ENCODE measurements at regions not wholly inside any gene's neighbourhood (a gene's known extent, or its start where the extent isn't known, plus 50 kb on each side); places are given as distances from the start of the nearest gene placed in this dataset.

DNA sequence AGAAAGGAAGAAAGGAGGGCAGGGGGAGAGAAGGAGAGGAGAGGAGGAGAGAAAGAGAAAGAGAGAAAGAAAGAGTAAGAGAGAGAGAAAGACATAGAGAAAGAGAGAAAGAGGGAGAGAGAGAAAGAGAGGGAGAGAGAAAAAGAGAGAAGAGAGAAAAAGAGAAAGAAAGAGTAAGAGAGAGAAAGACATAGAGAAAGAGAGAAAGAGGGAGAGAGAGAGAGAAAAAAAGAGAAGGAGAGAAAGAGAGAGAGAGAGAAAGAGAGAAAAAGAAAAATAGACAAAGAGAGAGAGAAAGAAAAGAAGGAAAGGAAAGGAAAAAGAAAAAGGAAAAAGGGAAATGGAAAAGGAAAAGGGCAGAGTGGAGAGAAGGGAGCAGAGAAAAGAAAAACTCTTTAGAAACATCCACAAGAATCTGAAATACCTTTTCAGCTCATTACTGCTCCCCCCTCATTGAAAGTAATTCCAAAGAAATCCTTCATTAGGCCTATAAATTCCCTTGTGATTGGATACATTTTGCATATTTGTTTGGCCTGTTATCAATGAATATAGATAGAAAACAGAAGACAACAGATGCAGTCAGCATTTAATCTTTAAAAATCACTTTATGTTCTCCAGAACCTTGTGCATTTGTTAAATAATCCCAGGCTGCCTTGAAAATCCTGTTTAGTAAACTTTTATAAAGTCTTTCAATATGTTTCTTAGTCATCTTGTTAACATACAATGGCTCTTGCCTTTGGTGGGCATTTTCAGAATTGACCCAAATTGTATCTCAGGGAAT is 411.5 kb downstream of the NFIB start:
- Histone ChIP-seq H3K4me1 (ENCODE audit: control insufficient read depth in 2 of 2, insufficient read depth in 2 of 2, low read length in 2 of 2) (no peaks in the 10 kb centered on the region), H3K36me3 (ENCODE audit: control insufficient read depth in 2 of 2, insufficient read depth in 2 of 2, low read length in 2 of 2) (no peaks in the 10 kb centered on the region), H3K27ac (ENCODE audit: low read depth in 2 of 2, low read length in 2 of 2) (no peak overlapping the region), H3K27me3 (ENCODE audit: control insufficient read depth in 2 of 2, insufficient read depth in 2 of 2, low read length in 2 of 2) (no peaks in the 10 kb centered on the region), H3K9ac (ENCODE audit: low read depth in 1 of 2, low read length in 2 of 2) (no peak overlapping the region), H3K9me3 (ENCODE audit: control insufficient read depth in 2 of 2, low read length in 2 of 2) (no peaks in the 10 kb centered on the region), H3K4me3 (ENCODE audit: low read length in 2 of 2) (no peak overlapping the region)

DNA sequence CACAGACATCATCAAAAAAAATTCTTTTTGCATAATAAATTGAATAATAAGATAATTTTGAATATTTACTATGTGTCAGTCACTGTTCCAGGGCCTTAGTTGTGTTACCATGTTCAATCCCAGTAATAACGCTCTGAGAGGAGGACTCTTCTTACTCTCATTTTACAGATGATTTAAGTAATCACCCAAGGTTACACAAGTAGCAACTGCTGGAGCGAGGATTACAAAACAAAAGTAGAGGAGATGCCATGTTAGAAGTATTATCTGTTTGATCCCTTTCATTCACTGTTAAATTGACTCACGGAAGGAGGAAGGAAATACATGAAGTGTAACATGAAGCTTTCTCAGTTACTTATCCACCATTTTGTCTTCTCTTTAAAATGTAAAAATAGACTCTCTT is 412.8 kb downstream of the NFIB start:
- Histone ChIP-seq H3K4me1 (ENCODE audit: control insufficient read depth in 2 of 2, insufficient read depth in 2 of 2, low read length in 2 of 2) (no peaks in the 10 kb centered on the region), H3K36me3 (ENCODE audit: control insufficient read depth in 2 of 2, insufficient read depth in 2 of 2, low read length in 2 of 2) (no peaks in the 10 kb centered on the region), H3K9ac (ENCODE audit: low read depth in 1 of 2, low read length in 2 of 2) (no peak overlapping the region), H3K27me3 (ENCODE audit: control insufficient read depth in 2 of 2, insufficient read depth in 2 of 2, low read length in 2 of 2) (no peaks in the 10 kb centered on the region), H3K9me3 (ENCODE audit: control insufficient read depth in 2 of 2, low read length in 2 of 2) (no peaks in the 10 kb centered on the region), H3K4me3 (ENCODE audit: low read length in 2 of 2) (no peak overlapping the region), H3K27ac (ENCODE audit: low read depth in 2 of 2, low read length in 2 of 2) (no peak overlapping the region)

DNA sequence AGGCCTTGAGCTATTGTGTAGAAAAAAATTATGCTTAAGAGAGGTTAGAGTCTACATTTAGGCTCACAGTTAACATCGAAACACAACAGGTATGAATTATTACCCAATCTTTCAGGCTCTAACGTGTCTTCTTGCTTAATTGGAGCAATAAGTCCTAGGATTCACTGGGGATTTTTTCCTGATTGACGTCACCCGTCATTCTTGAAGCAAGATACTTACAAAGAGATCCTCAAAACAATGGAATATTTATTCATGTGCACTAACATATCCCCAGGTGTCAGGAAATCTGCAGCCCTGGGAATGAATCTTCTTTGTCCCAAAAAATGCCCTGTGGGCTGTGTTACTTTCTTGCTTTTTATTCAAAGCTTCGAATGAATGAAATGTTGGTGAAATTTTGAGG is 413.5 kb downstream of the NFIB start:
- Histone ChIP-seq H3K27ac (ENCODE audit: low read depth in 2 of 2, low read length in 2 of 2) (no peak overlapping the region), H3K36me3 (ENCODE audit: control insufficient read depth in 2 of 2, insufficient read depth in 2 of 2, low read length in 2 of 2) (no peaks in the 10 kb centered on the region), H3K9ac (ENCODE audit: low read depth in 1 of 2, low read length in 2 of 2) (no peak overlapping the region), H3K27me3 (ENCODE audit: control insufficient read depth in 2 of 2, insufficient read depth in 2 of 2, low read length in 2 of 2) (no peaks in the 10 kb centered on the region), H3K4me1 (ENCODE audit: control insufficient read depth in 2 of 2, insufficient read depth in 2 of 2, low read length in 2 of 2) (no peaks in the 10 kb centered on the region), H3K4me3 (ENCODE audit: low read length in 2 of 2) (no peak overlapping the region), H3K9me3 (ENCODE audit: control insufficient read depth in 2 of 2, low read length in 2 of 2) (no peaks in the 10 kb centered on the region)

DNA sequence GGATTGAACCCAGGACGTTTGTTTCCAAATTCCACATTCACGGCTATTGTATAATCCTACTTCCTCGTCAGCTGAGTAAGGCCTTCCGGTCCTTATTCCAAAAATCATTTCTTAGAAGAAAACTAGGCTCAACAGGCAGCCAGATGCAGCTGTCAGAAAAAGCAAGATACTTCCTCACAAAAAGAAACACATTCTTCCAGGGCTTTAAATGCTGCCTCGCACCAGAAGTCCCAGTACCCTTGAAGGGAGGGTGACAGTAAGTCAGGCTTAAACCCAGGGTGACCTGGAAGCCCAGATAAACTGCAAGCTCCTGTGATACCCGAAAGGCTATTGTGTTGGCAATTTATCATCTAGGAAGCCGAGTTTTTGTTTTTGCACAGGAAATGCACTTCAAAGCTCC is 414.0 kb downstream of the NFIB start:
- no peaks in the 10 kb centered on the region for H3K4me1 ChIP-seq (ENCODE audit: control insufficient read depth in 2 of 2, insufficient read depth in 2 of 2, low read length in 2 of 2)
- H3K9me3 ChIP-seq (ENCODE audit: control insufficient read depth in 2 of 2, low read length in 2 of 2): no peaks in the 10 kb centered on the region
- no peak overlapping the region for H3K4me3 ChIP-seq (ENCODE audit: low read length in 2 of 2)
- H3K36me3 ChIP-seq (ENCODE audit: control insufficient read depth in 2 of 2, insufficient read depth in 2 of 2, low read length in 2 of 2): no peaks in the 10 kb centered on the region
- no peak overlapping the region for H3K9ac ChIP-seq (ENCODE audit: low read depth in 1 of 2, low read length in 2 of 2)
- H3K27me3 ChIP-seq (ENCODE audit: control insufficient read depth in 2 of 2, insufficient read depth in 2 of 2, low read length in 2 of 2): no peaks in the 10 kb centered on the region
- no peak overlapping the region for H3K27ac ChIP-seq (ENCODE audit: low read depth in 2 of 2, low read length in 2 of 2)

DNA sequence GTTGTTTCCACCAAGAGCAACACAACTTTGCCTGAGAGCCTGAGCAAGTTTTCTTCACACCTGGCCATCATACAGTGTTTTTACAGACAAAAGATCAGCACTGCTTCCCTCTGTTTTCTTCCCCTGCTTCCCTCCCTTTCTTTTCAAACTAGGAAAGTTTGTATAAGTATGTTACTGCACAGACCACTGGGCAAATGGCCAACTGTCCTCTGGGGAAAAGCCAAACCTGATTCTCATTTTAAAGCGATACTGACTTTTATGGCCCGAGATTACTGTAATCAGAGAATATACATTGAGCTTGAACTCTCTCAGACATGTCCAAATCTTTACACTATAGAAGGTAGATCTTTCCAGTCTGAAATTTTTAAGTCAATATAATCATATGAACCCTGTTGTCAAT is 415.0 kb downstream of the NFIB start:
- no peak overlapping the region for H3K4me3 ChIP-seq (ENCODE audit: low read length in 2 of 2)
- H3K27ac ChIP-seq (ENCODE audit: low read depth in 2 of 2, low read length in 2 of 2): no peak overlapping the region
- no peaks in the 10 kb centered on the region for H3K4me1 ChIP-seq (ENCODE audit: control insufficient read depth in 2 of 2, insufficient read depth in 2 of 2, low read length in 2 of 2)
- H3K9ac ChIP-seq (ENCODE audit: low read depth in 1 of 2, low read length in 2 of 2): no peak overlapping the region
- H3K9me3 ChIP-seq (ENCODE audit: control insufficient read depth in 2 of 2, low read length in 2 of 2): no peaks in the 10 kb centered on the region
- H3K36me3 ChIP-seq (ENCODE audit: control insufficient read depth in 2 of 2, insufficient read depth in 2 of 2, low read length in 2 of 2): no peaks in the 10 kb centered on the region
- H3K27me3 ChIP-seq (ENCODE audit: control insufficient read depth in 2 of 2, insufficient read depth in 2 of 2, low read length in 2 of 2): no peaks in the 10 kb centered on the region

DNA sequence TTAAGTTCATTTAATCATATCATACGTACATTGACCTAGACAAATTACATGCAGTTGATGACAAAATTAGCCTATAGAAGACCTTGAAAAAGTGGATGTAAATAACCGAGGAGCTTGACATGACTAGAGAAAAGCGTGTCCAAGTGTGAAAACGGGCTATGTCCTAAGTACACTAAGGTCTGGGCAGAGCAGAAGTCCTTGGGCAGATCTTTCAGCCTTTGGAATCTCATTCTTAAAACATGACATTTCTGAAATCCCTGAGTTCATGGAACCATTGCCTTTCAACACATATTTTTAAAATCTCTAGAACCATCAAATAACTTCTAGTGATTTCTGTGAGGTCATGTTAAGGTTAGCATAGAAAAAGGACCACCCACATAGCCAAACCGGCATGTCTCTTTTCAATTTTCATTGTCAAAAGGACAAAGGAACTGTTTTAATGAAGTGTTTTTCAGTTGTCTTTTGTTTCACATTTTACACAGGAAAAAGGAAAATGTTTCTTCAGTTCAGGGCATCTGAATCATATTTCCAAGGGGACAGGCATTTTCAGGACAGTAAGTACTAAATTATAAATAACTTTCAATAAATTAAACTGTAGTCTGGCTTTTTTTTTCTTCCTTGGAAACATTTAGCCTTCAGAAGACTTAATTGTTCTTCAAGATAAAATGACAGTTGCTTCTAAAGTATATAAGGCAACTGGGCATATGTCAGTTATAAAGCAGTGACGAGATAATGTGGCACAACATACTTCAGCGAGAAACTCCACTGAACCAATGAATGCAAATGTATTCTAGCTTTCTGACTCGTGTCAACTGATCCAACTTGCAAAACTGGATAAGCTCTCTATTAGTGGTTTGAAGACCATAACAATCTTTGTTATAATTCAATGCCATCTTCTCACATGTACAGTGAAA is 416.8 kb downstream of the NFIB start:
- Histone ChIP-seq H3K27me3 (ENCODE audit: control insufficient read depth in 2 of 2, insufficient read depth in 2 of 2, low read length in 2 of 2) (no peaks in the 10 kb centered on the region), H3K9ac (ENCODE audit: low read depth in 1 of 2, low read length in 2 of 2) (no peak overlapping the region), H3K4me3 (ENCODE audit: low read length in 2 of 2) (no peak overlapping the region), H3K9me3 (ENCODE audit: control insufficient read depth in 2 of 2, low read length in 2 of 2) (no peaks in the 10 kb centered on the region), H3K36me3 (ENCODE audit: control insufficient read depth in 2 of 2, insufficient read depth in 2 of 2, low read length in 2 of 2) (no peaks in the 10 kb centered on the region), H3K27ac (ENCODE audit: low read depth in 2 of 2, low read length in 2 of 2) (no peak overlapping the region), H3K4me1 (ENCODE audit: control insufficient read depth in 2 of 2, insufficient read depth in 2 of 2, low read length in 2 of 2) (no peaks in the 10 kb centered on the region)

DNA sequence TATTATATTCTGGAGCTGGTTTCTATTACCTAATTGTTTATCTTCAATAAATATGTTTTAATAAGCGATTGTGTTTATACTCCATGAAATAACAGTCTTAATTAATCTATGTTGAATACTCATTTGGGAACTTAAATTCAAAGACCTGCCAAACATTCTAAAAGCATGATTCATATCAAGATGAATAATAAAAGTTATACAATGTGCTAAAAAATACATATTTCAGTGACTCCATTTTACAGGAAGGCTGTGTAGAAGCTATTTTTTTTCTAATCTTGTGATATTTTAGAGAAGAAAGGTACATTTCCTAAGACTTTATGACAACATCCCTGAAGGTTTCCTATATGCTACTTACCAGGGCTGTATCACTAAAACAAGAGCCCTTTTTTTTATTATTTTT is 417.9 kb downstream of the NFIB start:
- Histone ChIP-seq H3K4me1 (ENCODE audit: control insufficient read depth in 2 of 2, insufficient read depth in 2 of 2, low read length in 2 of 2) (no peaks in the 10 kb centered on the region), H3K9me3 (ENCODE audit: control insufficient read depth in 2 of 2, low read length in 2 of 2) (no peaks in the 10 kb centered on the region), H3K27me3 (ENCODE audit: control insufficient read depth in 2 of 2, insufficient read depth in 2 of 2, low read length in 2 of 2) (no peaks in the 10 kb centered on the region), H3K27ac (ENCODE audit: low read depth in 2 of 2, low read length in 2 of 2) (no peak overlapping the region), H3K4me3 (ENCODE audit: low read length in 2 of 2) (no peak overlapping the region), H3K36me3 (ENCODE audit: control insufficient read depth in 2 of 2, insufficient read depth in 2 of 2, low read length in 2 of 2) (no peaks in the 10 kb centered on the region), H3K9ac (ENCODE audit: low read depth in 1 of 2, low read length in 2 of 2) (no peak overlapping the region)

DNA sequence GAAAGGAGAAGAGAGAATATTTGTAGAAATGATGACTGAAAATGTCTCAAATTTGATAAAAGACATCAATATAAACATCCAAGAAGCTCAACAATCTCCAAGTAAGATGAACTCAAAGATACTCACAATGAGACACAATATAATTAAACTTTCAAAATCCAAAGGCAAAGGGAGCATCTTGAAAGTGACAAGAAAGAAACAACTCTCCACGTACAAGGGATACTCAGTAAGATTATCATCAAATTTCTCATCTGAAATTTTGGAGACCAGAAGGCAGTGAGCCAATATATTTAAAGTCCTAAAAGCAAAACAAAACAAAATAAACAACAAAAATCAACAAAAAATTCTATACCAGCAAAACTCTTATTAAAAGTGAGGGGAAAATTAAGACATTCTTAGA is 428.7 kb downstream of the NFIB start:
- Histone ChIP-seq H3K9ac (ENCODE audit: low read depth in 1 of 2, low read length in 2 of 2) (no peak overlapping the region), H3K9me3 (ENCODE audit: control insufficient read depth in 2 of 2, low read length in 2 of 2) (no peaks in the 10 kb centered on the region), H3K36me3 (ENCODE audit: control insufficient read depth in 2 of 2, insufficient read depth in 2 of 2, low read length in 2 of 2) (no peaks in the 10 kb centered on the region), H3K27me3 (ENCODE audit: control insufficient read depth in 2 of 2, insufficient read depth in 2 of 2, low read length in 2 of 2) (no peaks in the 10 kb centered on the region), H3K4me3 (ENCODE audit: low read length in 2 of 2) (no peak overlapping the region), H3K4me1 (ENCODE audit: control insufficient read depth in 2 of 2, insufficient read depth in 2 of 2, low read length in 2 of 2) (no peaks in the 10 kb centered on the region), H3K27ac (ENCODE audit: low read depth in 2 of 2, low read length in 2 of 2) (no peak overlapping the region)

DNA sequence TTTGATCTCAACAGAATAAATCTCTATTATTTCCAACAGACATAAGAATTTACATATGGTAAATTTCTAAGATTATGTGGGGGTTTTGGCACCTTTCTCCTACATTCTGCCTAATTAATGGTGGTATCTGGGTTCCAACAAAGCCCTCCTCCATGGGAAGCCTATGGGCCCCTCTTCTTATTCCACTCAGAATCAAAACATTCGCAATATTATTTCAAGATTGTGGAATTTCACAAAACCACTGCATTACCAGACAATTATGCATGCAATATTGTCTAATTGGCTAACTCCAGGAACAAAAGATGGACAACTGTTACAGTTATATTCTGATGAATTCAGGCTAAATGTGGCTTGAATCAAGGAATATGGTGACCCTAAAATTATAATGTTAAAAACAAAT is 434.0 kb downstream of the NFIB start:
- Histone ChIP-seq H3K4me3 (ENCODE audit: low read length in 2 of 2) (no peak overlapping the region), H3K27ac (ENCODE audit: low read depth in 2 of 2, low read length in 2 of 2) (no peak overlapping the region), H3K27me3 (ENCODE audit: control insufficient read depth in 2 of 2, insufficient read depth in 2 of 2, low read length in 2 of 2) (no peaks in the 10 kb centered on the region), H3K9me3 (ENCODE audit: control insufficient read depth in 2 of 2, low read length in 2 of 2) (no peaks in the 10 kb centered on the region), H3K4me1 (ENCODE audit: control insufficient read depth in 2 of 2, insufficient read depth in 2 of 2, low read length in 2 of 2) (peaks cover 0 to 3% of the 10 kb centered on the region in 2 donors), H3K9ac (ENCODE audit: low read depth in 1 of 2, low read length in 2 of 2) (no peak overlapping the region), H3K36me3 (ENCODE audit: control insufficient read depth in 2 of 2, insufficient read depth in 2 of 2, low read length in 2 of 2) (no peaks in the 10 kb centered on the region)

DNA sequence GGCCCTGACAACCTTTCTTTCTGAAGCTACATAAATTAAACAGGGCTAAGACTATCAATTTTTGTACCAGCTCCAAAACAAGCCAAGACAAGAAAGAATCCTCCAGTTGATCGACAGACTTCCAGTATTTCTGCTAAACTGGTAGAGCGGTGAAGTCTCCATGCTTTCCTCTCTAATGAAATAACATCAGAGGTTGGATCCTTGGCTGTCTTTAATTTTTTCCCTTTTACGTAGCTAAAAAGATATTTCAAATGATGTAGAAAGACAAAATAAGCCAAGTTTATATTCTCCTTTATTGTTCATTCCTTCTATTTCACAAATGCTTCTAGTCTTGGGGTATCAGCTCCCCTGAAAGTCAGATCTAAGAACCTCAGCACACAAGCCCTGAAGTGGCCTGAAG is 434.9 kb downstream of the NFIB start:
- Histone ChIP-seq H3K9me3 (ENCODE audit: control insufficient read depth in 2 of 2, low read length in 2 of 2) (no peaks in the 10 kb centered on the region), H3K27me3 (ENCODE audit: control insufficient read depth in 2 of 2, insufficient read depth in 2 of 2, low read length in 2 of 2) (no peaks in the 10 kb centered on the region), H3K9ac (ENCODE audit: low read depth in 1 of 2, low read length in 2 of 2) (no peak overlapping the region), H3K36me3 (ENCODE audit: control insufficient read depth in 2 of 2, insufficient read depth in 2 of 2, low read length in 2 of 2) (no peaks in the 10 kb centered on the region), H3K4me1 (ENCODE audit: control insufficient read depth in 2 of 2, insufficient read depth in 2 of 2, low read length in 2 of 2) (peaks cover 0 to 3% of the 10 kb centered on the region in 2 donors), H3K4me3 (ENCODE audit: low read length in 2 of 2) (no peak overlapping the region), H3K27ac (ENCODE audit: low read depth in 2 of 2, low read length in 2 of 2) (no peak overlapping the region)

All from mucosa of rectum (tissue), 2 donors.